Brain microvascular endothelial cell (primary cell): ENCODE measurements at regions not wholly inside any gene's neighbourhood (a gene's known extent, or its start where the extent isn't known, plus 50 kb on each side); places are given as distances from the start of the nearest gene placed in this dataset.
A peak's percentile ranks its signal among the peaks of the same experiment; 100 is the strongest.

Experiments used
- DNase-seq: peaks from one replicate; pipeline ENCODE4 v3.0.0-alpha.2; 2020
- H3K27ac ChIP-seq: fragments of 250-450 bp; sonication (Bioruptor Pico); 2 replicates; pipeline ENCODE4 v1.5.1; 2020; ENCODE audit warnings: mild to moderate bottlenecking, moderate library complexity
- H3K27me3 ChIP-seq: fragments of 250-450 bp; sonication (Bioruptor Pico); replicated peaks from 2 replicates; pipeline ENCODE4 v1.5.1; 2020; ENCODE audit warnings: mild to moderate bottlenecking
- H3K36me3 ChIP-seq: fragments of 250-450 bp; sonication (Bioruptor Pico); replicated peaks from 2 replicates; pipeline ENCODE4 v1.5.1; 2020; ENCODE audit warnings: mild to moderate bottlenecking
- H3K4me3 ChIP-seq: 2 replicates; pipeline ENCODE4 v1.5.1; 2011; ENCODE audit warnings: low read depth, mild to moderate bottlenecking, control low read depth, low read length, moderate library complexity
- CTCF ChIP-seq: IDR thresholded peaks from 2 replicates; pipeline ENCODE4 v1.5.1; 2011; ENCODE audit warnings: low read depth, mild to moderate bottlenecking, moderate library complexity, low read length, control low read depth, inconsistent platforms; ENCODE audit errors: missing control alignments
- in situ Hi-C: cut with HindIII; loops from 2 replicates; pipeline ENCODE4 v1.10.0; 2017; ENCODE audit warnings: low sequenced_read_pairs, low pct_ligation_motif_present

GRCh38 chr13:64314331-64314730 lies 2898.7 kb upstream of the PCDH20 start:
- no peaks in the 10 kb centered on the region for H3K36me3 ChIP-seq
- in situ Hi-C loops = no loop called here
- no peak overlapping the region for H3K4me3 ChIP-seq
- DNase-seq = no peak
- no peak overlapping the region for H3K27ac ChIP-seq
- TF ChIP-seq CTCF = no peak
- H3K27me3 ChIP-seq = no peaks in the 10 kb centered on the region

- H3K27ac ChIP-seq = no peak overlapping the region
- H3K36me3 ChIP-seq = no peaks in the 10 kb centered on the region
- in situ Hi-C loops = no loop called here
- TF ChIP-seq CTCF = no peak
- no peaks in the 10 kb centered on the region for H3K27me3 ChIP-seq
- no peak overlapping the region for H3K4me3 ChIP-seq
- DNase-seq = no peak
Observed at GRCh38 chr13:64311948-64312347, 2896.3 kb upstream of the PCDH20 start.

GRCh38 chr13:64311112-64311511 lies 2895.5 kb upstream of the PCDH20 start:
- Histone ChIP-seq H3K36me3 (no peaks in the 10 kb centered on the region), H3K27me3 (no peaks in the 10 kb centered on the region), H3K27ac (no peak overlapping the region), H3K4me3 (no peak overlapping the region)
- in situ Hi-C loops = no loop called here
- TF ChIP-seq CTCF = no peak
- no peak for DNase-seq

- no peak for TF ChIP-seq CTCF
- in situ Hi-C loops = no loop called here
- Histone ChIP-seq H3K27me3 (no peaks in the 10 kb centered on the region), H3K36me3 (no peaks in the 10 kb centered on the region), H3K4me3 (no peak overlapping the region), H3K27ac (no peak overlapping the region)
- DNase-seq = peak; percentile 7
Observed at GRCh38 chr13:64305246-64305645, 2889.6 kb upstream of the PCDH20 start.

- in situ Hi-C loops = no loop called here
- no peaks in the 10 kb centered on the region for H3K27me3 ChIP-seq
- H3K27ac ChIP-seq = no peak overlapping the region
- no peak overlapping the region for H3K4me3 ChIP-seq
- H3K36me3 ChIP-seq = no peaks in the 10 kb centered on the region
- TF ChIP-seq CTCF = no peak
- DNase-seq = no peak
Observed at GRCh38 chr13:64300239-64300638, 2884.6 kb upstream of the PCDH20 start.

GRCh38 chr13:64293923-64294322 lies 2878.3 kb upstream of the PCDH20 start:
- in situ Hi-C loops = no loop called here
- H3K27me3 ChIP-seq = no peaks in the 10 kb centered on the region
- H3K27ac ChIP-seq = no peak overlapping the region
- DNase-seq = no peak
- H3K4me3 ChIP-seq = no peak overlapping the region
- no peak for TF ChIP-seq CTCF
- no peaks in the 10 kb centered on the region for H3K36me3 ChIP-seq
